GM18873 (cell line): ENCODE measurements at regions not wholly inside any gene's neighbourhood (a gene's known extent, or its start where the extent isn't known, plus 50 kb on each side); places are given as distances from the start of the nearest gene placed in this dataset.
"Not testable (repeated sequence)": the region's sequence is repeated elsewhere in the genome, so short reads cannot be mapped to it uniquely, and the experiment has no call there.

Experiments
- ATAC-seq: cut with Tn5 transposase; IDR thresholded peaks from one replicate; pipeline ENCODE4 v1.9.1; 2021; ENCODE audit warnings: mild to moderate bottlenecking, moderate library complexity, moderate number of reproducible peaks; ENCODE audit not compliant: unreplicated experiment, low FRiP score

DNA sequence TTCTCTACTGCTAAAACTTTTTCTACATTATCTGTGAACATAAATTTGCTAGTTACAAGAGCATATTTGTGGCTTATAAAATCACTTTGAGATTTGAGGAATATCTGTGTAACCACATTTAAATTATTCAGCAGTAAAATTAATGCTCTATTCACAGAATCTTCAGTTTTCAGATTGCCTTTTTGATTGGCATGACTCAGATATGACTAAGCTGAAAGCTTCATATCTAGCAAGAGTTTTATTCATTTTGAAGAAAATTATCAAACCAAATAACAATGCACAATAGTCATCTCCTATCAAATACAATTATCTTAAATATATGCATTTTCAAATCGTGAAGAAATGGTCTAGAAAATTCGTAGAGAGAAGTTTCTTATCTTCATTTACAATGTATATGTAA, 1498.2 kb upstream of the B3GALT2 start:
- no peak for ATAC-seq

DNA sequence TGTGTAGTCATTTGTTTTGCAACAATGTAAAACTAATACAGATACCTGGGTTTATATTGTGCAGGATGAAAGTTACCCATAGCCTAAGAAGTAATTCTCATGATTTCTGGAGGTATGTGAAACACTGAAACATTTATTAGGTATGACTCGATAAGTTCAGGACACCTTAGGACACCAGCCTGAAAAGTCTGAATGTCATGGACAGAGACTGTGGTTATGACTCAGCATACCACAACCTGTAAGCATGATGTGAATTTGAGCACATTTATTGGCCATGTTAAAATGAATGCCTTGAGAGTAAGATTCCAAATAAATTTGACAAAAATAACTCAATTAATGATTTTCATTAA, 1471.7 kb upstream of the B3GALT2 start:
- ATAC-seq = no peak

DNA sequence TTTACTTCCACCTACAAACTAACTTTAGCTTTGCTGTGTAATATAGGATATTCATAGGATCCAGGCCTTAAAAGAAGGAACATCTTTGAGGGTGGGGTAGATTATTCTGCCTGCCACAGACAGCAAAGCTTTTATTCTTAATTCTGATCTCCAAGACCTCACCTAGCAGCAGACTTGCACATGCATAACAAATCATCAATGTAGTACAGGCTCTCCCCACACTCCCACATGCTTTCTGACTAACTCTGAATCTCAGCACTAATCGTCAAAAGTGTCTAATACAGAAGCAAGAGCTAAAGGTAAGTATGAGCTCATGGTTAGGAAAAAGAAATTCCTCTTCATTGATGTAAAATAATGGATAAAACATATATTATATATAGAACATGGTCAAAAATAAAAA, 1468.5 kb upstream of the B3GALT2 start:
- ATAC-seq = no peak

DNA sequence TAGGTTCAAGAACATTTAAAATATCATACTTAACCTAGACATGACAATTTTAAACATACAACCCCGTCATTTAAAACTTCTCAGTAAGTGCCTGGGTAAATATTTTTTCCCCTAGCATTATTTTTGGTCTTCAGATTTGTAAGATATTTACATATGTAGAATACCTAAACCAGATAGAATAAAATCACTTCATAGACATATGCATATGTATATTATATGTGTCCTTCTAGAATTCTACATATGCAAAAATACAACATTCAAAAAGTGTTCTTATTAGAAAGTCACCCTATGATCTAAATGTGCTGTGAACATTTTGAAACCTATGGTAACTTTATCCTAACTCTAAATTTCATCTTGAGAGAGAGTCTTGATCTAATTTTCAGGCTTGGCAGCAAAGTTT, 1467.0 kb upstream of the B3GALT2 start:
- ATAC-seq = no peak

DNA sequence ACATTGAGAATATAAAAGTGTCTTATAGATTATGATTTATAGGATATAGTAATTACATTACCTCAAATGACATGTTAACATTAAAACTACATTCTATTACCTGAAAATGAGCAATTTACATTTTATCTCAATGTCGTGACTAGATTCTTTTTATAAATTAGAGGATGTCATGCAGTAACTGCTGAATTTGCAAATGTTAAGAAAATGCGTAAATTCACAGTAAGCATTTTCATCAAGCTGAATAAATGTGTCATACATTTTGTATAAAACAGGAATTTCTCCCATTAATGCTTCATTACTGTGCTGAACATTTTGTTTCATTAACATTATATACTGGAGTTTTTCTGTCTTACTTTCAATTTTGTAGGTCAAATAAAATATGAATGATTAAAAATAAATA, 1460.7 kb upstream of the B3GALT2 start:
- no peak for ATAC-seq

DNA sequence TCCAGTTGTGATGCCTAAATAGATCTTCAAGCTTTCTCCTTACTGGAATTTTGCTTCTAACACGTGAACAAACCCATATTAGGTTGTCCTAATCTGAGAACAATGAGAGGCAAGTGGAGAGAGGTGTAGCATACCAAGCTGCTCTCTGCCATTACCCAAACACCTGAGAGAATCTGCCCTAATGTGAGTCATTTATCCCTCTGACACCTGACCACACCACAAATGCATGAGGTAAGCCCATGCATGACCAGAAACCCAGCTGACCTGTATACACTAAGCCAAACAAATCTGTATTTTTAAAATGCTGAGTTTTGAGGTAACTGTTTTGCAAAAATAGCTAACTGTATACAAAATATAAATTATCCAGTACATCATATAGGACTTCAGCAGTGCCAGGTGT, 1458.1 kb upstream of the B3GALT2 start:
- ATAC-seq = no peak

DNA sequence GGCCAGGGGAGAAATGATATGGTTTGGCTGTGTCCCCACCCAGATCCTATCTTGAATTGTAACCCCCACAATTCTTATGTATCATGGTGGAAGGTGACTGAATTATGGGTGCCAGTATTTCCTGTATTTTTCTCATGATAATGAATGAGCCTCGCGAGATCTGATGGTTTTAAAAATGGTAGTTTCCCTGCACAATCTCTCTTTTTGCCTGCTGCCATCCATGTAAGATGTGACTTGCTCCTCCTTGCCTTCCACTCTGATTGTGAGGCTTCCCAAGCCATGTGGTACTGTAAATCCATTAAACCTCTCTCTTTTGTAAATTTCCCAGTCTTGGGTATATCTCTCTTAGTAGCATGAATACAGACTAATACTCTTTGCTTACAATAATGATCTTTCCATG, 1453.9 kb upstream of the B3GALT2 start:
- no peak for ATAC-seq

DNA sequence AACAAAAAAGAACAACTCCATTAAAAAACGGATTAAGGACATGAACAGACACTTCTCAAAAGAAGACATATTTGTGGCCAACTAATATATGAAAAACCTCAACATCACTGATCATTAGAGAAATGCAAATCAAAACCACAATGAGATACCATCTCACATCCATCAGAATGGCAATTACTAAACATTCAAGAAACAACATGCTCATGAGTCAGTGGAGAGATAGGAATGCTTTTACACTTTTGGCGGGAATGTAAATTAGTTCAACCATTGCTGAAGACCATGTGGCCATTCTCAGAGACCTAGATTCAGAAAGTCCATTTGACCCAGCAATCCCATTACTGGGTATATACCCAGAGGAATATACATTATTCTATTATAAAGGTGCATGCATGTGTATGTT, 1442.6 kb upstream of the B3GALT2 start:
- ATAC-seq = no peak

DNA sequence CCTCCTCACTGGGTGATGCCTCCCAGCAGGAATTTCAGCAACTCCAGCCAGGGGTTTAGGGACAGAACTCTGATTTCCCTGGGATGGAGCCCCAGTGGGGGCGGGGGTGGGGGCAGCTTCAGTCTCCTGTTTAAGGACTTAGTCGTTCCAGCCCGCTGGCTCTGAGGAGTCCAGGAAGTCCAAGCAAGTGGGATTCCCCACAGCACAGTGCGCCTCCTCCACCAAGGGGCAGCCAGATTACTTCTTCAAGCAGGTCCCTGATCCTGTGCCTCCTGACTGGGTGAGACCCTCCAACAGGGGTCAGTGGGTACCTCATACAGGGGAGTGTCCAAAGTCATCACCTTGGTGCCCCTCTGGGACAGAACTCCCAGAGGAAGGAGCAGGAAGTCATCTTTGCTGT, 1438.4 kb upstream of the B3GALT2 start:
- no peak for ATAC-seq

DNA sequence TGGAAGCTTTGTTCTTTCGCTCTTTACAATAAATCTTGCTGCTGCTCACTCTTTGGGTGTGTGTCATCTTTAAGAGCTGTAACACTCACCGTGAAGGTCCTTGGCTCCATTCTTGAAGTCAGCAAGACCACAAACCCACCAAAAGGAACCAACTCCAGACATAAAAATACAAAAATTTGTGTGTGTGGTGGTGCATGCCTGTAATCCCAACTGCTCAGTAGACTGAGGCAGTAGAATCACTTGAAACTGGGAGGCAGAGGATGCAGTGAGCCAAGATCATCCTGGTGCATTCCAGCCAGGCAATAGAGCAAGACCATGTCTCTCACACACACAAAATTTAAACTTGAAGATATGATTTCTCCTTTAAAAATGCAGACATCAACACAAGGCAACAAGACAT, 1431.7 kb upstream of the B3GALT2 start:
- no peak for ATAC-seq

DNA sequence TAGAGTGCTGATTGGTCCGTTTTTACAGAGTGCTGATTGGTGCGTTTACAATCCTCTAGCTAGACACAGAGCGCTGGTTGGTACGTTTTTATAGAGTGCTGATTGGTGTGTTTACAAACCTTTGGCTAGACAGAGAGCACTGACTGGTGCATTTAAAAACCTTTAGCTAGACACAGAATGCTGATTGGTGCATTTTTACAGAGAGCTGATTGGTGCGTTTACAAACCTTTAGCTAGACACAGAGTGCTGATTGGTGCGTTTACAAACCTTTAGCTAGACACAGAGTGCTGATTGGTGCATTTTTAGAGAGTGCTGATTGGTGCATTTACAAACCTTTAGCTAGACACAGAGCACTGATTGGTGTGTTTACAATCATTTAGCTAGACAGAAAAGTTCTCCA, 1430.9 kb upstream of the B3GALT2 start:
- ATAC-seq = not testable (repeated sequence)

DNA sequence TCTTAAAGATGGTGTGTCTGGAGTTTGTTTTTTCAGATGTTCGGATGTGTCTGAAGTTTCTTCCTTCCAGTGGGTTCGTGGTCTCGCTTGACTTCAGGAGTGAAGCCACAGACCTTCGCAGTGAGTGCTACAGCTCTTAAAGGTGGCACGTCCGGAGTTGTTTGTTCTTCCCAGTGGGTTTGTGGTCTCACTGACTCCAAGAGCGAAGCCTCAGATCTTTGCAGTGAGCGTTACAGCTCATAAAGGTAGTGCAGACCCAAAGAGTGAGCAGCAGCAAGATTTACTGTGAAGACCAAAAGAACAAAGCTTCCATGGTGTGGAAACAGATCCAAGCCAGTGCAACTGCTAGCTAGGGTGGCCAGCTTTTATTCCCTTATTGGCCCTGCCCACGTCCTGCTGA, 1430.4 kb upstream of the B3GALT2 start:
- no peak for ATAC-seq

DNA sequence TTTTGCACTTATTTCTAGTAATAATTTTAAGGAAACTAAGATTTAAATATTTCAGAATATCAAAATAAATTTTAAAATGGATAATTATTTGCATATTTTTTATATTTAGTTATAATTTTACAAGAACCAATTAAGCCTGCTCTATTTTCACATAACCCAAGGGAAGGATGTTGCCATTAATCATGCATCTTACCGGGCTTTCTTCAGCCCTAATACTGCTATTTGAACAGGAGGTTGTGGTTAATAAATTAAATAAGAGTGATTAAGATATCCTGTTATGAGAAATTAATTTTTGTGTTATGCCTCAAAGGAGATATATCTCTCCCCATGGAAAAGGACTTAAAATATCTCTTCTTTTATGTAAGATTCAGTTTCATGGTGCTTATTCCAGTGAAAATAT, 1415.8 kb upstream of the B3GALT2 start:
- no peak for ATAC-seq

DNA sequence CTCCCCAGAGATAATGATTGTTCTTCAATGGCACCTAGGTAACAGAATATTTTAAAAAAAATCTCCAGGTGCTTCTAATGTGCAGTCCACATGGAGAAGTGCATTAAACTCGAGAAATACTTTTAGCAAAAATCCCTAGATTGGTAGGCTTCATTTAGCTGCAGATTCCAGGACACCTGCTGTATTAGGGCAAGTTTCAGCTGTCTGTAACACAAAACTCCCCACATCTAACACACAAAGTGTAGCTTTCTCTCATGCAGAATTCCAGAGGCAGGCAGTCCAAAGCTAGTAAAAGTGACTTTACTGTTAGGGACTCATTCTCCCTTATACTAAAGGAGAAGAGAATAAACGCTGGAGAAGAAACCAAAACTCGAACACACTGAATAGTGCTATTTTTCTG, 1414.3 kb upstream of the B3GALT2 start:
- no peak for ATAC-seq

DNA sequence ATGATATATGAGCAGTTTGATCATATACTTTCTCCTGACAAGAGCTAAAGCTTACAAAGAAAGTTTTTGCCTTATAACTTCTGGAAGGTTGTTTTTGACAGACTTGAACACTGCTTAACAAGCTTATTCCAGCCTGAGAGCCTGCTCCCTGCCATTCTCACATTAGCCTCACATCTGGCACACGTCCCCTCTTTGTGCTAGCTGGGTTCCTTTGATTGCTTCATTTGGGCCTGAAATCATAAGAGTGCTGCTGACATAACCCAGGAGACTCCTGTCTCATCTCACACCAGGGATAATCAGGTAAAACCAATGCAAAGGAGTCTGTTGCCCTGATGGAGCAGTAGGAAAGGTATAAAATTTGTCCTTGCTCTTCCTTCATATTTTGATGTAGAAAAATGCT, 1411.7 kb upstream of the B3GALT2 start:
- ATAC-seq = no peak

DNA sequence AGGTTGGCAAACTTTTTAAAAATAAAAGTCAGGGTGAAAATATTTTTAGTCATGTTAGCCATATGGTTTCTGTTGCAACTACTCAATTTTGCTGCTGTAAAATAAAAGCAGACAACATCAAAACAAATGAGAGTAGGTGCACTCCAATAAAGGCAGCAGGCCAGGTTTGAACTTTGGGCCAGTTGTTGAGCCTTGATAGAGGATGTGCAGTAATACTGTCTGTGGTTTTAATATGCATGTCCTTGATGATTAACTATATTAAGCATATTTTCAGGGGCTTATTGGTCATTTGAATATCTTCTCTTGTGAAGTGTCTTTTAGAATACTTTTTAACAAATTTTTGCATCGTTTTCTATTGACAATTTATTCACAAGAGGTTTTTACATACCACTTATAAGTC, 1399.9 kb upstream of the B3GALT2 start:
- ATAC-seq = no peak

DNA sequence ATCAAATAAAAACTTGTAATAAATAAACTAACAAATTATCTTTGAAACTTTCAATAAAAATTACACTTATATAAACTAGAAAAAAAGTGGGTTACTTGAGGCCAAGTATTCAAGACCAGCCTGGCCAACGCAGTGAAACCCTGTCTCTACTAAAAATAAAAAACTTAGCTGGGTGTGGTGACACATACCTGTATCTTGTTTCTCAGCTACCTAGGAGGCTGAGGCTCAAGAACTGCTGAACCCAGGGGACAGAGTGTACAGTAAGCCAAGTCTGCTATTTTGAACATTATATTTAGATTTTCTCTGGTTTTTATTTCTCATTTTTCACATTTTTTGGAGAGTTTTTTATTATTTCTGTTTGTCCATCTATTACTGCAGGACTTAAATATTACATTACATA, 1397.6 kb upstream of the B3GALT2 start:
- ATAC-seq = no peak

DNA sequence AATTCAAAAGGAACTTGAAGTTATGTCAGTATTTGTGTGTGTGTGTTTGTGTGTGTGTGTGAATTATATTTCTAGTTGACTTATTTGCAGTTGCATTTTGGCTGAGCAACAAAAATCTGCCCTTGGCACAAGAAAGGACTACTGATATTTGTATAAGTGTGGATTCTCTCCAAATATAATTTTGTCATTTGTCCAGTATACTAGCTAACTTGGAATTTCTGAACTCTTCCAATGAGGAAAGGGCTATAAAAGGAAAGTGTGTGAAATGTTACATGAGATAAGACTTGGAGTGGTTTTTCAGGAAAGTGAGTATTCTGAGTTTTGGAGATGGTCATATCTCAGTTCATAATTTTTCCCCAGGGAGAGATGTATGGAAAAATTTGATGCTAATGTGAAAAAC, 1384.1 kb upstream of the B3GALT2 start:
- ATAC-seq = no peak

DNA sequence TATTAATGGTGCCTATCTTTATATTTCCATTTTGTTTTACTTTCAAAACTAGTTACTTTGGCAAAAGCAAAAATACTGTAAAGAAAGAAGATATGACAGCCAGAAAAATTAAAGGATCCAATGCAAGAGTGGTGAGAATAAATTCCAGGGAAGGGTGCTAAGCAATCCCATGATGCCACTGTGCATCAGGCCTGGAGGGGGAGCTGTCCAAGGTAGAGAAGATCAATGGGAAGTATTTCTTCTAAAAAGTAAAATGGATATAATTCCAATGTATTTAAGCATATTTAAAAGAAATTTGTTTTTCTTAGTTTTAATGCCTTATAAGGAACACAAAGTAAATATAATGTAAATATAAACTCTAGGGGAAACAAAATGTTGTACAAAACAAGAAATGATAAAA, 1382.2 kb upstream of the B3GALT2 start:
- no peak for ATAC-seq

DNA sequence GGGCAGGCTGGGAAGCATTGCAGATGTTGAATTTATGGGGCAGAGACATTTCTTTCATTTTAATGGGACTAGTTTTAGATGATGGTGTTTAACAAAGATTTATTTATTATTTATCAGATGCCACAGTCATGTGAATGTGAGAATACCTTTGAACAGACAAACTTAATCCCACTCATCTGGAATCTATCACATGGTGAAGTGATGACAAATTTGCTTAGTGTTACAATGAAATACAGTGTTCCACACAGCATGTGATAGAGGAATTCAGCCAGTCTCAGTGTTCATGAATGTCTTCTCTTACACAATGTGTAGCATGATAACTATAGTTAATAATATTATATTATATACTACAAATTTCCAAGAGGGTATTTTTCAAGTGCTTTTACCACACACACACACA, 1361.7 kb upstream of the B3GALT2 start:
- no peak for ATAC-seq

DNA sequence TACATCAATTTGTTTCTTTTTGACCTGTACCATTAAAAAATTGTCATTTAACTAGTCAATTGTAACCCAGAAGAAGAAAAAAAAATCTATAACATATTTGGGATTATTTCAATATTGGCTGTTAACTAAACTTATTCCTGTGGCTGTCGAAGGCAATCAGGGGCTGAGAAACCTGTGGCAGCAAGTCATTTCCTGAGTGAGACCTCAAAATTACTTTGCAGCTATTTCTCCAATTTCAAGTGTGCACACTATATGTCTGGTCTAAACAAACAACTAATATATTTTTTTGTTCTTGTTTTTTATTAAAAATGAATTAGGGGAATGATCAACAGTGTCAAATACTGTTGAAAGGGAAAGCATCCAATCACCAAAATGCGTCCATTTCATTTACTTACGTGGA, 1357.6 kb upstream of the B3GALT2 start:
- no peak for ATAC-seq

DNA sequence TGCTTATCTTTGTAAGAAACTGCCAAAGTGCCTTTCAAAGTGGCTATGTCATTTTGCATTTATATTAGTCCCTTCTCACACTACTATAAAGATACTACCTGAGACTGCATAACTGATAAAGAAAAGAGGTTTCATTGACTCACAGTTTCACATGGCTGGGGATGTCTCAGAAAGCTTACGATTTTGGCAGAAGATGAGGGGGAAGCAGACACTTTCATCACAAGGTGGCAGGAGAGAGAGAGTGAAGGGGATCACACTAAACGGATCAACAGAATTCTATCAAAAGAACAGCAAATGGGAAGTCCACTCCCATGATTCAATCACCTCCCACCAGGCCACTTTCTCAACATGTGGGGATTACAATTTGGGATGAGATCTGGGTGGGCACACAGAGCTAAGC, 1352.0 kb upstream of the B3GALT2 start:
- ATAC-seq = no peak

DNA sequence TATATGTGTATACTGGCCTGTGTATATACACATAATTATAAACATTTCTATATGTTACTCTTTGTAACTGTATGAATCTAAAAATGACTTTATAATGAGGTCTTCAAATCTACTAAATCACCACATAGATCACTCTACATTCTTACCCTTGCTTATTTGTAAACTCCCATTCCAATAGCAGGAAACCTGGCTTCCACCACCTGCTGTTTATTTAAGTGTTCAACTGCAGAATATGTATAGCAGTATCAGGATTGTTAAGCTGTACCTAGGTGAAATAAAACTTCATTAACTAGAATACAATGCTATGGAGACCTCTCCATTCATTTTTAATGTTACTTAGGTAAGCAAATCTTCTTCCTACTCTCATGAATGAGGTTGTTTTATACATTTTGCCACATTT, 1351.1 kb upstream of the B3GALT2 start:
- ATAC-seq = no peak

DNA sequence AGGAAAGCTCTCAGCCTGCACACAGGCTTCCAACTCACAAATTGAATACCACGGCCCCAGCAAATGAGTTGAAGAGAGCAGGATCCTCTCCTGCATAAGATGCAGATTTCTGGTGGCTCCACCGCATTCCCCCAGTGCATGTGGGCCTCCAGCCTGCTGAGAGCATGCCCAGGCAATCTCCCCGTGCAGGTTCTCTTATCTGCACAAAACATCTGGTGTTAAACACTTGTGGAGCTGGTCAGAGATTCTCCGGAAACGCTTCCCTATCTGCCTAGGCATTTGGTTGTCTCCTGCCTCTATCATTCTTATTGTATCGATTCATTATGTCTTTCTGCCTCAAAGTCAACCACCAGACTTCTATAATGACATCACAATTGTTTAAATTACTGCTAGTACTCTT, 1349.0 kb upstream of the B3GALT2 start:
- no peak for ATAC-seq
